Endothelial cell of umbilical vein (primary cell): ENCODE measurements at regions not wholly inside any gene's neighbourhood (a gene's known extent, or its start where the extent isn't known, plus 50 kb on each side); places are given as distances from the start of the nearest gene placed in this dataset.

Experiments used
- BruUV-seq: library from RNA; stranded (reverse); fragments of 400-500 nt; replicated peaks from 2 replicates; lab custom pipeline; 2021; lab: Mats Ljungman, UMichigan
- CTCF ChIA-PET: fragments of 300-600, 350-600 bp; sonication (Branson Sonifier 250); formaldehyde crosslinking; loops from one replicate; lab custom pipeline; 2021; ENCODE audit warnings: antibody characterized with exemption, inconsistent platforms; lab: Charles Lee
- POLR2A ChIA-PET: fragments of 300-600, 350-600 bp; sonication (Branson Sonifier 250); formaldehyde crosslinking; loops from one replicate; lab custom pipeline; 2021; ENCODE audit warnings: antibody characterized with exemption, inconsistent platforms; lab: Charles Lee
- DNase-seq: peaks from one replicate; pipeline ENCODE4 v3.0.0-alpha.2; 2011; ENCODE audit warnings: low read depth, low spot score
- FAIRE-seq: peaks from 2 replicates; lab custom pipeline; 2011; peaks lifted over from hg19 to GRCh38; lab: Jason Lieb, UNC
- H2AFZ ChIP-seq: 2 replicates; pipeline ENCODE4 v1.6.0; 2012; ENCODE audit warnings: low read depth, low read length, control low read depth, inconsistent platforms
- H3K27ac ChIP-seq: 2 replicates; pipeline ENCODE4 v1.5.1; 2011; ENCODE audit warnings: low read depth, mild to moderate bottlenecking, control low read depth, low read length, moderate library complexity; ENCODE audit not compliant: insufficient read depth
- H3K27me3 ChIP-seq, 2 experiments: 2 replicates each; pipeline versions ENCODE4 v1.6.0 to v1.6.1; 2011; ENCODE audit warnings: low read length in 2 of 2, mixed read lengths in 1 of 2; ENCODE audit not compliant: control insufficient read depth in 2 of 2, insufficient read depth in 2 of 2
- H3K36me3 ChIP-seq, 2 experiments: 2 replicates in 1 of 2; 3 replicates in 1 of 2; pipeline ENCODE4 v1.5.1; 2011; ENCODE audit warnings: low read length in 2 of 2, mild to moderate bottlenecking in 1 of 2, moderate library complexity in 1 of 2; ENCODE audit not compliant: control insufficient read depth in 2 of 2, insufficient read depth in 2 of 2; ENCODE audit errors: extremely low read depth in 1 of 2
- H3K4me1 ChIP-seq: 3 replicates; pipeline ENCODE4 v1.5.1; 2011; ENCODE audit warnings: mild to moderate bottlenecking, low read length; ENCODE audit not compliant: control insufficient read depth, insufficient read depth; ENCODE audit errors: extremely low read depth
- H3K4me2 ChIP-seq: 2 replicates; pipeline ENCODE4 v1.6.1; 2011; ENCODE audit warnings: low read length, control low read depth, mixed read lengths; ENCODE audit not compliant: insufficient read depth
- H3K4me3 ChIP-seq, 3 experiments: fragments of 200-600 bp in 1 of 3; sonication (generic), shearing (Covaris generic) in 1 of 3; replicated peaks in 1 of 3; 2 replicates each; pipeline ENCODE4 v1.5.1; 2011 to 2016; ENCODE audit warnings: control low read depth in 3 of 3, low read length in 3 of 3, mild to moderate bottlenecking in 2 of 3, inconsistent platforms in 1 of 3, low read depth in 1 of 3, moderate library complexity in 1 of 3; ENCODE audit not compliant: insufficient read depth in 1 of 3
- H3K79me2 ChIP-seq: 2 replicates; pipeline ENCODE4 v1.6.0; 2012; ENCODE audit warnings: low read length, inconsistent platforms; ENCODE audit not compliant: control insufficient read depth, insufficient read depth
- H3K9ac ChIP-seq: replicated peaks from 2 replicates; pipeline ENCODE3; 2011; ENCODE audit warnings: low read length, control low read depth; ENCODE audit not compliant: insufficient read depth; ENCODE audit errors: extremely low read depth
- H3K9me1 ChIP-seq: replicated peaks from 3 replicates; pipeline ENCODE4 v1.6.0; 2011; ENCODE audit warnings: mild to moderate bottlenecking, low read length; ENCODE audit not compliant: control insufficient read depth, insufficient read depth; ENCODE audit errors: extremely low read depth
- H3K9me3 ChIP-seq: replicated peaks from 2 replicates; pipeline ENCODE4 v1.5.1; 2012; ENCODE audit warnings: low read length, inconsistent platforms; ENCODE audit not compliant: control insufficient read depth, insufficient read depth
- H4K20me1 ChIP-seq: replicated peaks from 2 replicates; pipeline ENCODE3; 2011; ENCODE audit warnings: mild to moderate bottlenecking, low read length; ENCODE audit not compliant: control insufficient read depth, insufficient read depth; ENCODE audit errors: extremely low read depth
- EZH2 ChIP-seq: IDR thresholded peaks from 2 replicates; pipeline ENCODE4 v1.6.1; 2012; ENCODE audit warnings: borderline replicate concordance, low read depth, mild to moderate bottlenecking, moderate library complexity, low read length, inconsistent platforms; ENCODE audit not compliant: severe bottlenecking
- FOS ChIP-seq: IDR thresholded peaks from 2 replicates; pipeline ENCODE4 v1.6.1; 2011; ENCODE audit warnings: mild to moderate bottlenecking, low read length, moderate library complexity, borderline replicate concordance; ENCODE audit not compliant: insufficient read depth
- GATA2 ChIP-seq: IDR thresholded peaks from 2 replicates; pipeline ENCODE4 v1.7.0; 2011; ENCODE audit warnings: low read depth, mild to moderate bottlenecking, moderate library complexity, mixed read lengths, low read length; ENCODE audit not compliant: insufficient read length, insufficient read depth
- JUN ChIP-seq: IDR thresholded peaks from 2 replicates; pipeline ENCODE4 v1.6.1; 2011; ENCODE audit warnings: borderline replicate concordance, low read depth; ENCODE audit not compliant: insufficient read length, insufficient read depth
- MYC ChIP-seq: IDR thresholded peaks from one replicate; pipeline ENCODE4 v1.6.1; 2011; ENCODE audit warnings: mild to moderate bottlenecking, low read depth, low read length
- POLR2A ChIP-seq: IDR thresholded peaks from 2 replicates; pipeline ENCODE4 v1.6.1; 2012; ENCODE audit warnings: low read depth, mild to moderate bottlenecking, control low read depth, low read length
- POLR2AphosphoS5 ChIP-seq: IDR thresholded peaks from 2 replicates; pipeline ENCODE4 v1.6.1; 2012; ENCODE audit warnings: low read depth, mild to moderate bottlenecking, control low read depth, low read length, moderate library complexity; ENCODE audit not compliant: insufficient read depth
- dilution Hi-C: fragments of 300-500 bp; cut with MboI; formaldehyde crosslinking; loops from one replicate; pipeline ENCODE4 v1.15.0; 2019; ENCODE audit warnings: low sequenced_read_pairs; ENCODE audit not compliant: extremely low pct_ligation_motif_present
- intact Hi-C: fragments of 100-400 bp; cut with micrococcal nuclease; formaldehyde crosslinking; loops from one replicate; pipeline ENCODE4 v1.10.0; 2022
- TF ChIP-seq, protein P1 (sequence below), 2 donors: IDR thresholded peaks; 1 replicate in 1 of 2; 2 replicates in 1 of 2; pipeline ENCODE4 v1.5.1; 2011; ENCODE audit warnings: low read length in 2 of 2, mild to moderate bottlenecking in 2 of 2, moderate library complexity in 2 of 2, control low read depth in 1 of 2, inconsistent platforms in 1 of 2, low read depth in 1 of 2; ENCODE audit not compliant: insufficient read depth in 1 of 2; ENCODE audit errors: extremely low read depth in 1 of 2
- TF ChIP-seq, protein P2 (sequence below): IDR thresholded peaks from 2 replicates; pipeline ENCODE4 v1.6.1; 2011; ENCODE audit not compliant: insufficient read depth, insufficient read length

DNA sequence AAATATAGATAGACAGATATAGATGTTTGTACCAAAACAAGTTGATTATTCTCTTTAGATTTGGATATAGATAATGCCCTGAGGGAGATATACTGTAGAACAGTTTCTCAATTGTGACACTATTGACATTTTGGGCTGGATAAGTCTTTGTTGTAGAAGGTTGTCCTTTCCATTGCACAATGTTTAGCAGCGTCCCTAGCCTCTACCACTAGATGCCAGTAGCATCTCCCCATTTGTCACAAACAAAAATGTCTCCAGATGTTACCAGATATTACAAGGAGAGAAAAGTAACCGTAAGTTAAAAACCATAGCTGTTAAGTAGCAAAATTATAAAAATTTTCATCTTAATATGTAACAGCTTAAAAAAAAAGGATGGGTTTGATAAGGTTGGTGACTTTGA lies 2595.3 kb downstream of the ARAP2 start:
- ChIA-PET POLR2A (no interaction called here), CTCF (interaction anchor here (1.3 kb wide), 1 partner anchor 1072 kb away, joined by 4 read pairs; no protein-coding TSS in a partner anchor)
- no TSS peak for BruUV-seq
- Histone ChIP-seq H3K4me1 (no peaks in the 10 kb centered on the region), H3K36me3 (no peaks in the 10 kb centered on the region), H3K79me2 (no peaks in the 10 kb centered on the region), H3K9me1 (no peaks in the 10 kb centered on the region), H3K27ac (no peak overlapping the region), H3K4me3 (no peak overlapping the region), H3K9ac (no peak overlapping the region), H3K9me3 (no peaks in the 10 kb centered on the region), H3K4me2 (no peak overlapping the region), H4K20me1 (no peaks in the 10 kb centered on the region), H2AFZ (no peak overlapping the region), H3K27me3 (no peaks in the 10 kb centered on the region)
- TF ChIP-seq, protein P1, sequence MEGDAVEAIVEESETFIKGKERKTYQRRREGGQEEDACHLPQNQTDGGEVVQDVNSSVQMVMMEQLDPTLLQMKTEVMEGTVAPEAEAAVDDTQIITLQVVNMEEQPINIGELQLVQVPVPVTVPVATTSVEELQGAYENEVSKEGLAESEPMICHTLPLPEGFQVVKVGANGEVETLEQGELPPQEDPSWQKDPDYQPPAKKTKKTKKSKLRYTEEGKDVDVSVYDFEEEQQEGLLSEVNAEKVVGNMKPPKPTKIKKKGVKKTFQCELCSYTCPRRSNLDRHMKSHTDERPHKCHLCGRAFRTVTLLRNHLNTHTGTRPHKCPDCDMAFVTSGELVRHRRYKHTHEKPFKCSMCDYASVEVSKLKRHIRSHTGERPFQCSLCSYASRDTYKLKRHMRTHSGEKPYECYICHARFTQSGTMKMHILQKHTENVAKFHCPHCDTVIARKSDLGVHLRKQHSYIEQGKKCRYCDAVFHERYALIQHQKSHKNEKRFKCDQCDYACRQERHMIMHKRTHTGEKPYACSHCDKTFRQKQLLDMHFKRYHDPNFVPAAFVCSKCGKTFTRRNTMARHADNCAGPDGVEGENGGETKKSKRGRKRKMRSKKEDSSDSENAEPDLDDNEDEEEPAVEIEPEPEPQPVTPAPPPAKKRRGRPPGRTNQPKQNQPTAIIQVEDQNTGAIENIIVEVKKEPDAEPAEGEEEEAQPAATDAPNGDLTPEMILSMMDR (IDR thresholded peaks at IDR 0.05; ENCODE audit: extremely low read depth in 1 of 2, insufficient read depth in 1 of 2, low read depth in 1 of 2, low read length in 2 of 2), result no peak
- TF ChIP-seq EZH2 (no peak), JUN (no peak), GATA2 (no peak)
- TF ChIP-seq, protein P2, sequence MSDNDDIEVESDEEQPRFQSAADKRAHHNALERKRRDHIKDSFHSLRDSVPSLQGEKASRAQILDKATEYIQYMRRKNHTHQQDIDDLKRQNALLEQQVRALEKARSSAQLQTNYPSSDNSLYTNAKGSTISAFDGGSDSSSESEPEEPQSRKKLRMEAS, result no peak
- DNase-seq (no peak), FAIRE-seq (no peak)
- dilution Hi-C loops, result no loop called here
- intact Hi-C loops, result loop anchor here (5.0 kb wide), 1 partner anchor 1068 kb away; no protein-coding TSS in a partner anchor

DNA sequence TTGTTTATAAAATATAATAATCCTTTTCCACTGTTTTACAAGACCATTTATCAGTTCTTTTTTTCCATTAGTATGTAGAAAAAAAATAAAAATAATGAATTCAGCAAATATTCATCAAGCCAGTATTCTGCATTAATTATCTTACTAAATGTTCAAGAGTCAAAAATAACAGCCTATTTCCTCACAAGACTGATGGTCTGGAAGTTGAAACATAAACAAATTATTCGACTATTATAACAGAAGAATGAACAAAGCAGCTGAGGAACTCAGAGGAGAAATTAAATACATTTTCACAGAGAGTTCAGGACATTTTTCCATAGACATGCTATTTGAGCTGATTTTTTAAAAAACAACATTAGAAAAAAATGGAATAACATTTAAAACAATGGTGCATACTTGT lies 2594.8 kb downstream of the ARAP2 start:
- DNase-seq (no peak), FAIRE-seq (no peak)
- ChIA-PET CTCF (interaction anchor here (0.7 kb wide), 1 partner anchor 41 kb away, joined by 3 read pairs; no protein-coding TSS in a partner anchor), POLR2A (no interaction called here)
- Histone ChIP-seq H3K9ac (no peak overlapping the region), H3K9me3 (no peaks in the 10 kb centered on the region), H3K4me1 (no peaks in the 10 kb centered on the region), H3K9me1 (no peaks in the 10 kb centered on the region), H3K4me3 (no peak overlapping the region), H3K4me2 (no peak overlapping the region), H3K27ac (no peak overlapping the region), H3K79me2 (no peaks in the 10 kb centered on the region), H3K27me3 (no peaks in the 10 kb centered on the region), H3K36me3 (no peaks in the 10 kb centered on the region), H4K20me1 (no peaks in the 10 kb centered on the region), H2AFZ (no peak overlapping the region)
- intact Hi-C loops, result loop anchor here (5.0 kb wide), 1 partner anchor 1068 kb away; no protein-coding TSS in a partner anchor
- BruUV-seq, result no TSS peak
- no peak for TF ChIP-seq MYC
- no peak for TF ChIP-seq POLR2AphosphoS5
- TF ChIP-seq JUN, result no peak
- TF ChIP-seq, protein P2, result no peak
- TF ChIP-seq GATA2, result no peak
- TF ChIP-seq POLR2A, result no peak
- TF ChIP-seq, protein P1 (IDR thresholded peaks at IDR 0.05; ENCODE audit: extremely low read depth in 1 of 2, insufficient read depth in 1 of 2, low read depth in 1 of 2, low read length in 2 of 2), result no peak
- no peak for TF ChIP-seq EZH2
- no peak for TF ChIP-seq FOS
- dilution Hi-C loops, result no loop called here
